ENCODE measurements at regions not wholly inside any gene's neighbourhood (a gene's known extent, or its start where the extent isn't known, plus 50 kb on each side); places are given as distances from the start of the nearest gene placed in this dataset.
A peak's percentile ranks its signal among the peaks of the same experiment; 100 is the strongest.

DNA sequence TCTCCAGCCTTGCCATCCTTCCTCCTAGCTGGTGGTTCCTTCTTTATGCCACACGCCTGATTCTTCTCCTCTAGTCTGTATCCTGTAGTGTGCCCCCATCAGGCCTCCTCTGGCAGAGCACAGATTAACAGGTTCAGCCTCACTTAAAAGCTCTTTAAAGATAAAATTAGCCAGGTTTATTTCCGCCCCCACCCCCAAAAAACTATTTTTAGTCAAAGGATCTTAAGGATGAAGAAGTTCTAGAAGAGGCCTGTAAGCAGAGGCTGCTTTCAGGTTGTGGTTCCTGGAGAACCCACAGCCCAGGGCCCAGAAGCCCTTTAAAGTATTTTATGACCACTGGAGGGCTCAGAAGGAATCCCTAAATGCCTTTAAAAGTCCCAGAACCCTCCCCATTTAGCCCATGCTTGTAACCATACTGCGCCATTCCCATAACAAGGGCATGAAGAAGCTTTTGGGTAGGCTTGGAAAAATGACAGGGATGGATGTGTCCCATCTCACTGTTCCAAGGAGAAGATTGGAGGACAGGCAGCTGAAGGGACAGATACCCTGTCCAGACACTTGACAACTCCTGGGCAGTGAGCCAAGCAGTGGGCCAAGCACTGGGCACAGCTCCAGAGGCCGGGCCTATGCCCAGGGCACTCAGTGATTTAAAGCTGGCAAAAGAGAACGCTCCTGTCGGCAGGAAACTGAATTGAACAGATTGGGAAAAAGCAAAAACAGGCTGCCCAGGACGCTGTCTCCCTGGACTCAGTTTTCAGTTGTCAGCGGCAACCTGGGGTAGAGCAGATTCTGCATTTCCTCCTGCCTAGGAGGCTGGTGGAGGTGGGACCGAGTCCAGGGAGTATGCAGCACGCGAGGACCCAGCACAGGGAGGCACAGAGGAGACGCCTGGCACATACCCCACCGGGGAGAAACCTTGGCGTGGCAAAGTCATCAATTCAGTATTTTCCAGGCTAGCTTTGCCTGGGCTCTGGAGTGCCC lies 106.3 kb upstream of the SSBP2 start:
- DNase-seq (ENCODE audit: low read depth): peak; percentile 84

GRCh38 chr5:81855591-81855990 lies 104.7 kb upstream of the SSBP2 start:
- no peak for DNase-seq (ENCODE audit: low read depth)

DNA sequence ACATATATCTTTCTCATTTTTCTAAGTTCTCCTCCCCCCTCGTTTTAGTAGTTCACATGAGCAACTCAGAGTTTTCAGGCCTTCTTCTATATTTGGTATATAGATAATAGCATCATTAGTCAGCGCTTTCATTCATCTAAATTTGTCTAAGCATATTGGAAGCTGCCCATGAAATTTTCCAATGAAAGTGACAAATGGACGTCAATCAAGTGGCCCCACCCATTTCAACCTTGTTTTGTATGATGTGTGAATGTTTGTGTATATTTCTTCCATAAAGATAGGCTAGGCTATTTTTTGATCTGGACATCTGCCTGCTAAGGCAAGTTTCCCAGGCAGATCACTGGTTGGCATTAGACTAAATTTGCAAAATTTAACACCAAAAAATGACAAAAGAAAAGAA lies 104.0 kb upstream of the SSBP2 start:
- no peak for DNase-seq (ENCODE audit: low read depth)

DNA sequence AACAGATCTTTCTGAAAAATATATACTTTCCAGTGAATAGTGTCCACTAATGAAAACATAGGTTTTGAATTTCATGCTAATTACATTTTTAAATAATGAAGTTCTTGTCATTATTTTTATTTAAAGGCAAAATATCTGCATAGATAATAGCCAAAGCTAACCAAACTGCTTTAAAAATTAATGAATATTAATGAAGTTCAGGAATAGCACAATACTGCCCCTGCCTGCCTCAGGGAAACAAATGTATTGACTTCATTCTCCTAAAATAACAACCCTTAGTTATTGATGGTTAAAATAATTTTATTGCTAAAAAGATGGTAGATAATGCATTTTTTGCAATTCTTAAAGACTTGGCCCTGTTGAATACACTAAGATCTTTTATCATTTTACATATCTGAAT lies 103.6 kb upstream of the SSBP2 start:
- DNase-seq (ENCODE audit: low read depth): no peak

- no peak for DNase-seq (ENCODE audit: low read depth)
Observed at GRCh38 chr5:81853030-81853357, 102.1 kb upstream of the SSBP2 start.

- DNase-seq (ENCODE audit: low read depth): peak; percentile 82
Observed at GRCh38 chr5:81852291-81853029, 101.6 kb upstream of the SSBP2 start.

- DNase-seq (ENCODE audit: low read depth): peak; percentile 90
Observed at GRCh38 chr5:81851481-81852178, 100.7 kb upstream of the SSBP2 start.

DNA sequence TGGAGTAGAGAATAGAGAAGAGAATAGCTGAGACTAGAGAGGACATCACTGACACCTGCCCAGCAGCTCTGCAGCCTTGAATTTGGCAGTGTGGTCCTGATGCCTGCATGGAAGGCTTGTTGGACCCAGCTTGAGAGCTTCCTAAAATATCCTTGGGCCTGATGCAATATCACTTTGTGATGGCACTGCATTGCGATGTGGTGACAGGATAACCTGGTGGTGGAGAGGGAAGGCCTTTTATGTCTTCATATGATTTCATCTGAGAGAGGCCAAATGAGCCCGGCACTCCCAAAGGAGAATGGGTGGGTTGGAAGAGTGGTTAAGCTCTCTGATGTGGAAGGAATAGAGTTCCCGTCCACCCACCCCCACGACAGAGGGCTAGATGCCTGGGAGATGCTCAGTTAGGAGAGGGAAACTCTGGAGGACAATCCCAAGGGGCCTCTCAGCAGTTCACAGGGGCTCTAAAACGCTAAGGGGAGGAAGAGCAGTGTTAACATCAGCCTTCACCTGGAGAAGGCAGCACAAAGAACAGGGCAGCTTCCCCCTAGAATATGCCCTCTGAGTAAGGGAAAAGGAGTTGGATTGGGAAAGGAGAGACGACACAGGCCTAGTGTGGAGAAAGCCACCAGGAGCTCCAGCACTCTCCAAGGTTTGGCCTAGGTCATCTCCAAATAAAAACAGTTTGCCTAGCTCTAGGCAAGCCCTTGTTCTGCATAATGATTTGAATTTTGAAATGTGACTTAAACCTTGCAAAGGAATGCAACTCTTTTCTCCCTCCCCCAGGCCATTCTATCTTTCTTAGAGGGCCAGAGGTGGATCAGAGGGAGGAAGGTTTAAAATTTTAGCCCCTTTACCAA lies 99.8 kb upstream of the SSBP2 start:
- DNase-seq (ENCODE audit: low read depth): peak; percentile 14

DNA sequence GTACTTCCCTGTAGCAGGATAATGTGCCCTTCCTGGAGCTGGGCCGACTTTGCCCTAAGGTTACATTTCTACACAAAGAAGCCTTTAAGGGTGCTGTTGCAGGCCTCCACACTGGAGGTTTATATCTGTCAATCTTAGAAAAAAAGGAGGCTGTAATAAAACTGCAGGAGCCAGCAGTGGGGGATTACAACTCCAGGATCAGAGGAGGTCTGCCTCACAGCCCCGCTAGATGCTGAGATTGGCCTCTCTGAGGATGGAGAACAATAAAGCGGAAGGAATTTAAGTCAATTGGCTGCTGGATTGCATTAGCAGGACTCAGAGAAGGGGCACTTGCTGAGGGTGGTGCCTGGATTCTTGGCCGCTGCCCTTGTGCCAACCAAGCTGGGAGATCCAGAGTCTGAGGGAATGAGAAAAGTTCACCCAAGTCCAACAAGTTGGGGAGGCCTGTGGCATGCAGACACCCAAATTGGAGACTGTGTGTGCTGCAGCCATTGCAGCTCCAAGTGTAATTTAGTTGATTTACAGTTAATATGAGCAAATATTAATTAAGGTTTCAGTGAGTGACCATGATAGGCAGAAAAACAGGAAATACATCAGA lies 99.0 kb upstream of the SSBP2 start:
- DNase-seq (ENCODE audit: low read depth): no peak

- DNase-seq (ENCODE audit: low read depth): no peak
Observed at GRCh38 chr5:81848362-81848880, 97.5 kb upstream of the SSBP2 start.

DNA sequence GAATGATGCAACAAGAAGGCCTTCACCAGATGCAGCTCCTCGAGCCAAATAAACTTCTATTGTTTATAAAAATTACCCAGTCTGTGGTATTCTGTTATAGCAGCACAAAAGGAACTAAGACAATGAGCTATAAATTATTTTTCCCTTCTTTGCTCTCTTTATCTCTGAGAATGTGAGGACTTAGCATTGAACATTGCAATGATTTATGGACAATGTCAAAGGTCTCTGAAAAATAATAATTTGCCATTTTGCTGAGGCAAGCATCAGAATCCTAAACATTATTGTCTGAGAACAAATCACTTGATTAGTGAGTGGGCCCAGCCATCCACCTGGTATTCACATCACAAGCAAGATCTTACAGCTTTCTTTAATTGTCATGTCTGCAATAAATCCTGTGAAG lies 95.4 kb upstream of the SSBP2 start:
- no peak for DNase-seq (ENCODE audit: low read depth)

GRCh38 chr5:81843845-81844244 lies 92.9 kb upstream of the SSBP2 start:
- DNase-seq (ENCODE audit: low read depth): no peak

DNA sequence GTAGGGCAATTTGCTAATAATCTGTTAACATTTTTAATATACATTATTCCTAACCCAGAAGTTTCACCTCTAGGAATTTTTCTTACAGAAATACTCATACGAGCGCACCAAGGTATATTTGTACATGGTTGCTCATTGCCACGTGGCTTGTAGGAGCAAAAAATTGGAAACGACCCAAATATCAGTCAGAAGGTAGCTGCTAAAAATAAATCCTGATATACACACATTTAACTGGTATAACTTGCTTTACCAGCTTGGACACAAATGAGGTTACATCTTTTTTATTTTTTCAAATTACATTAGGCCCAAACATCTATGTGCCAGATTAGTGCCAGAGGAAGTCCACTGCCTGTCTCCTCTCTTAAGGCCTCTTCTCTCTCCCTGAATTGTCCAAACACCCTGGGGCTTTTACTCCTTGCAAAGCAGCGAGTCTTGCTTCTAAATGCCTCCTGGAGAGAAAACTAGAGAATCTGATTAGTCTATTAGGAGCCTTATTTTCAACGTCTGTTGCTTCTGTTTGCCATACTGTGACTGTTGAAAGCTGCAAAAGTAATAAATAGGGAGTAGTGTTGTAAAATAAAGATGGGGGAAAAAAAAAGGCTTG lies 92.0 kb upstream of the SSBP2 start:
- no peak for DNase-seq (ENCODE audit: low read depth)

DNA sequence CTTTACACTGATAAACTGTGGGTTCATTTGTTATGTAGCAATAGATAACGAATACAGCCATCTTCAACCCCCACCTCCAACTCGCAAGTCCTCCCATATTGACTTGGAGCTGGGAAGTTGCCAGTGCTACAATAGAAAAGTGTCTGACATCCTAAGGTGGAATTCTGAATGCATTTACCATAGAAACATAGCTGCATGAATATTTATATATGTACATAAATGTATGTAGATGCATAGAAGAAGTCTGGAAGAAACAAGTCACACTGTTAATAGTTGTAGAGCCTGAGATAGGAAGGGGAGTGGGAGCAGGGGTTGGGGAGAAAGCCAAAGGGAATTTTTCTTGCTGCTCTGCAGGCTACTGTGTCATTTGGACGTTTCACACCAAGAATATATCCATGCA lies 88.1 kb upstream of the SSBP2 start:
- no peak for DNase-seq (ENCODE audit: low read depth)

GRCh38 chr5:81838307-81838906 lies 87.5 kb upstream of the SSBP2 start:
- peak; percentile 50 for DNase-seq (ENCODE audit: low read depth)

GRCh38 chr5:81837667-81838306 lies 86.9 kb upstream of the SSBP2 start:
- DNase-seq (ENCODE audit: low read depth): no peak

DNA sequence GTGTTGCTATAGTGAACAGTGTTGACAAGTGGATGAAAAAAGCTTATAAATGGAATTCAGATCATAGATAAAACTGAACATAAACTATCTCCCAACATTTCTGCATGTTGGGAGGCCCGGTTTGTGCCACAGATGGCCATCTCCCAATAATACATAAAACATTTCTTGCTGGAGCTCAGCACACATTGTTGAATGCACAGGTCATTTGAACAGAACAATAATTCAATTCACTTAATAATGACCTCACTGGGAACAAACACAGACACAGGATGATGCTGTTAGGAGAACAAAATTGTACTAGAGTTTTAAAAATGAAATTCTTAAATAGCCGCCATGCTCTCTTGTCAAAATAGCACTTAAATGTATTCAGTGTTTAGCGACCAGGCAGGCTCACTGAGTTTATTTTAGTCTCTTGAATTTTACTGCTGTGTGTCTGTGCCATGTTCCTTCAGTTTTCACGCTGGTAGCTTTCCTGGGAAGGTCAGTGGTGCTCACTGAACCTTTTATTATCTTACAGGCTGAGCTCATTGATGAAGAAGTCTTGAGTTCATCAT lies 85.0 kb upstream of the SSBP2 start:
- DNase-seq (ENCODE audit: low read depth): no peak

DNA sequence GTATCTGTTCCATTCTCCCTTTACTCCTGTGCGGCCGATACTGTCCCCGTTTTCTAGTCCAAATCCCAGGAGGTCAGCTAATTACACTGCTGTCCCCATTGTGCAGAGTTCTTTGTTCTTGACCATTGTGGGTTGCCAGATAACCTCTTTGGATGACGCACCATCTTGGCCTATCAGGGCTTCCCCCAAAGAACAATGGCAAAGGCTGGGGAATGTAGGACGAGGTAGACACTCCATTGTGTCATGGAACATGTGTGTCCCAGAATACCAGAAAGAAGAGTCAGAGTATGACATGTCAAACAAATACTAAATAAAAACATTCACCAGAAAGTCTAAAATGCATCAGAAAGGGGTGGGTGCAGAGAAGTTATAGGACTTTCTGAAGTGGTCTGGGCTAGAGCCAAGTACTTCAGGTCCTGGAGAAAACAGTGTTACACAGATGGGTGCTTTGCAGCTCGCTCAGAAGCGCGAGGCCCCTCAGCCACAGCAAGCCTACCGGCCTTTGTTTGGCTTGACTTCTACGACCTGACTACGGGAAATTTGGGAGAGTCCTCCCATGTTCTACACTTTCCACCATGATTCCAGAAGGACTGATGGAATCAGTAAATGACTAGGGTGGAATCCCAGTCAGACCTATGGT lies 83.2 kb upstream of the SSBP2 start:
- DNase-seq (ENCODE audit: low read depth): no peak

DNA sequence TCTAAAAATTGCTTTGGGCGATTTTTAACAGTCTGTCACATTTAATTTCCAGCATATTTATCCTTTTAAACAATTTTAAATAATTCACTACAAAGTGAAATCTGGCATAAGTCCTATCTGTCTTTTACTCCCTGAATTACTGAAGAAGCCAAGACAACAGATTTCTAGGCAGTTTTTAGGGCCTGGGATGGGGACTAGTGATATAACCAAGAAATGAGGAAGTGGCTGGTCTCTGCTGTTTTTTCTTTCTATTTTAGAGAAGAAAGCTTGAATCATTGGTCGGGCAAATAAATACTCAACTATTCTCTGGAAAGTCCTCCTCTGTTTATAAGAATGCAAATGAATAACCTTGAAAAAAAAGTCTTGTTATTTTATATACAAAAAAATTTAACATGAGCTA lies 79.7 kb upstream of the SSBP2 start:
- no peak for DNase-seq (ENCODE audit: low read depth)
